Vagina (tissue), 2 donors: ENCODE measurements at regions not wholly inside any gene's neighbourhood (a gene's known extent, or its start where the extent isn't known, plus 50 kb on each side); places are given as distances from the start of the nearest gene placed in this dataset.

Experiments
- CTCF ChIP-seq, 3 experiments: fragments of 450-650 bp in 2 of 3; fragments of 200-600 bp in 1 of 3; sonication (generic) in 1 of 3; IDR thresholded peaks; one replicate each; pipeline ENCODE4 v1.5.1; 2017 to 2019; ENCODE audit warnings: antibody characterized with exemption in 3 of 3, mild to moderate bottlenecking in 2 of 3, moderate library complexity in 2 of 3
- POLR2A ChIP-seq, 2 donors: fragments of 450-650 bp; IDR thresholded peaks; one replicate each; pipeline ENCODE4 v1.6.1; 2017; ENCODE audit warnings: antibody characterized with exemption in 2 of 2, mild to moderate bottlenecking in 2 of 2, moderate library complexity in 2 of 2
- POLR2AphosphoS5 ChIP-seq, 2 donors: sonication (generic); formaldehyde crosslinking; IDR thresholded peaks; one replicate each; pipeline ENCODE4 v1.9.0; 2017; ENCODE audit warnings: antibody characterized with exemption in 2 of 2, mild to moderate bottlenecking in 2 of 2, low read depth in 1 of 2; ENCODE audit not compliant: insufficient read depth in 1 of 2

GRCh38 chr3:152202976-152203626, 65.6 kb upstream of the MBNL1 start:
- TF ChIP-seq CTCF (IDR thresholded peaks at IDR 0.05): no peak
- no peak for TF ChIP-seq POLR2AphosphoS5 (IDR thresholded peaks at IDR 0.05; ENCODE audit: insufficient read depth in 1 of 2, low read depth in 1 of 2)
- TF ChIP-seq POLR2A (IDR thresholded peaks at IDR 0.05): no peak
